ENCODE measurements at regions not wholly inside any gene's neighbourhood (a gene's known extent, or its start where the extent isn't known, plus 50 kb on each side); places are given as distances from the start of the nearest gene placed in this dataset.

DNA sequence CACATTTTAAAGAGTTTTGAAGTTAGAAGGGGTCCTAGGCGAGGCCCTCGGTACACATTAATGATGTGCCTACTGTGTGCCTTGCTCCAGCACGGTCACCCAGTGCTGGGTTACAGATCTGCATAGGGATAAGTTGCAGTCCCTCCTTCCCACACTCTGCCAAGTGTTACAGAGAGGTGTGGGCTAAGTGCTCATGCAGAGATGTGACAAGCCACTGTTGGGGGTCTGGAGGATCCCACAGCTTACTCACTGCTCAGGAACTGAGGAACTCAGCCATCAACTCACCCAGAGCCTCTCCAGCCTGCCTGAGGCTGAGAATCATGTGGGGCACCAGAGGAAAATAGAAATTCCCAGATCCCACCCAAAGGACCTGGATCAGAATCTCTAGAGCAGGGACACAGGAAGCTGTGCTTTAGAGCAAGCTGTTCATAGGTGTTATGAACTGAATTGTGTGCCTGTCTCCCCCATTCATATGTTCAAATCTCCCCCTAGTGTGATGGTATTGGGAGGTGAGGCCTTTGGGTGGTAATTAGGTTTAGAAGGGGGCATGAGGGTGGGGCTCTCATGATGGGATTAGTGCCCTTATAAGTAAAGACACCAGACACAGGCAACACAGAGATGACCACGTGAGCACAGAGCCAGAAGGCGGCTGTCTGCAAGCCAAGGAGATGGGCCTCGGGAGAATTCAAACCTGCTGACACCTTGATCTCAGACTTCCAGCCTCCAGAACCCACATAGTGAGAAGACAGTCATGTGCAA, 164.1 kb downstream of the HSD17B3 start:
- TF ChIP-seq EP300 (IDR thresholded peaks at IDR 0.05; ENCODE audit: borderline replicate concordance in 1 of 2, low read depth in 2 of 2, low read length in 2 of 2) (no peak), TBP (IDR thresholded peaks at IDR 0.05; ENCODE audit: low read depth, low read length) (no peak), EZH2 (IDR thresholded peaks at IDR 0.05; ENCODE audit: low read depth, low read length, severe bottlenecking) (no peak), NRF1 (IDR thresholded peaks at IDR 0.05; ENCODE audit: low read depth, low read length) (no peak), CREB1 (IDR thresholded peaks at IDR 0.05) (no peak), SP1 (IDR thresholded peaks at IDR 0.05; ENCODE audit: low read depth, low read length) (no peak), SIN3A (conservative IDR thresholded peaks at IDR 0.05 in 1 of 2, IDR thresholded peaks at IDR 0.05 in 1 of 2; ENCODE audit: low read depth in 1 of 2, low read length in 2 of 2) (no peak), SRF (IDR thresholded peaks at IDR 0.05; ENCODE audit: low read depth, low read length) (no peak), SP4 (IDR thresholded peaks at IDR 0.05; ENCODE audit: low read length) (no peak), RAD21 (IDR thresholded peaks at IDR 0.05 in 1 of 2, conservative IDR thresholded peaks at IDR 0.05 in 1 of 2; ENCODE audit: low read depth in 2 of 2, low read length in 2 of 2) (no peak), CBX5 (IDR thresholded peaks at IDR 0.05; ENCODE audit: low read depth, low read length) (no peak), HDAC2 (IDR thresholded peaks at IDR 0.05; ENCODE audit: borderline replicate concordance in 1 of 2, low read depth in 2 of 2, low read length in 2 of 2) (no peak)
- TF ChIP-seq, protein P1, sequence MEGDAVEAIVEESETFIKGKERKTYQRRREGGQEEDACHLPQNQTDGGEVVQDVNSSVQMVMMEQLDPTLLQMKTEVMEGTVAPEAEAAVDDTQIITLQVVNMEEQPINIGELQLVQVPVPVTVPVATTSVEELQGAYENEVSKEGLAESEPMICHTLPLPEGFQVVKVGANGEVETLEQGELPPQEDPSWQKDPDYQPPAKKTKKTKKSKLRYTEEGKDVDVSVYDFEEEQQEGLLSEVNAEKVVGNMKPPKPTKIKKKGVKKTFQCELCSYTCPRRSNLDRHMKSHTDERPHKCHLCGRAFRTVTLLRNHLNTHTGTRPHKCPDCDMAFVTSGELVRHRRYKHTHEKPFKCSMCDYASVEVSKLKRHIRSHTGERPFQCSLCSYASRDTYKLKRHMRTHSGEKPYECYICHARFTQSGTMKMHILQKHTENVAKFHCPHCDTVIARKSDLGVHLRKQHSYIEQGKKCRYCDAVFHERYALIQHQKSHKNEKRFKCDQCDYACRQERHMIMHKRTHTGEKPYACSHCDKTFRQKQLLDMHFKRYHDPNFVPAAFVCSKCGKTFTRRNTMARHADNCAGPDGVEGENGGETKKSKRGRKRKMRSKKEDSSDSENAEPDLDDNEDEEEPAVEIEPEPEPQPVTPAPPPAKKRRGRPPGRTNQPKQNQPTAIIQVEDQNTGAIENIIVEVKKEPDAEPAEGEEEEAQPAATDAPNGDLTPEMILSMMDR (IDR thresholded peaks at IDR 0.05; ENCODE audit: control extremely low read depth in 1 of 3, insufficient read depth in 1 of 3, low read depth in 1 of 3, low read length in 3 of 3): no peak
